ENCODE measurements at regions not wholly inside any gene's neighbourhood (a gene's known extent, or its start where the extent isn't known, plus 50 kb on each side); places are given as distances from the start of the nearest gene placed in this dataset.

DNA sequence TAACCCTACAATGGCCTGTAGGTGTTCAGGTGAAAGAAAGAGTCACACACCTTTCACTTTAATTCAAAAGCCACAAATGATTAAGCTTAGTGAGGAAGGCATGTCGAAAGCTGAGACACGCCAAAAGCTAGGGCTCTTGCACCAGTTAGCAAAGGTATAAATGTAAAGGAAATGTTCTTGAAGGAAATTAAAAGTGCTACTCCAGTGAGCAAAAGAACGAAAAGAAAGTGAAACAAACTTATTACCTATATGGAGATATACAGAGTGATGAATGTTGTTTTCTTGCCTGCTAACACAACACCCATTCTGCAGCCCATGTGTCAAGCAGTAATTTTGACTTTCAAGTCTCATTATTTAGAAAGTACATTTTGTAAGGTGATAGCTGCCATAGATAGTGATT is 254.2 kb upstream of the SLC24A2 start:
- no peak overlapping the region for H2BK20ac ChIP-seq (ENCODE audit: low read depth, low read length)
- H3K27ac ChIP-seq (ENCODE audit: insufficient read depth, low read length) = no peak overlapping the region
- no peak overlapping the region for H3K4ac ChIP-seq (ENCODE audit: low read depth, low read length)
- H3K36me3 ChIP-seq (ENCODE audit: control insufficient read depth, insufficient read depth, low read length) = no peaks in the 10 kb centered on the region
- no peak overlapping the region for H2BK15ac ChIP-seq (ENCODE audit: low read depth, low read length)
- no TSS peak for BruUV-seq (replicated peaks)
- no peak overlapping the region for H4K91ac ChIP-seq (ENCODE audit: insufficient read depth, low read depth, low read length)
- H4K8ac ChIP-seq (ENCODE audit: low read depth in 2 of 2, low read length in 2 of 2) = no peak overlapping the region
- H3K14ac ChIP-seq (replicated peaks; ENCODE audit: low read depth, low read length) = no peak overlapping the region
- no peak overlapping the region for H4K5ac ChIP-seq (ENCODE audit: low read depth, low read length)
- no peak overlapping the region for H3K18ac ChIP-seq (ENCODE audit: low read depth, low read length)
- H2AK5ac ChIP-seq (ENCODE audit: low read depth, low read length) = no peak overlapping the region
- H3K23ac ChIP-seq (ENCODE audit: low read depth, low read length) = no peak overlapping the region
- H3K9me1 ChIP-seq (ENCODE audit: insufficient read depth, low read length) = no peaks in the 10 kb centered on the region
- ATAC-seq (ENCODE audit: low read depth) (no peak), DNase-seq (no peak)
- no peaks in the 10 kb centered on the region for H4K20me1 ChIP-seq (ENCODE audit: insufficient read depth, low read length)
- H2BK5ac ChIP-seq (ENCODE audit: low read depth, low read length, poor library complexity, severe bottlenecking) = no peak overlapping the region
- H3K56ac ChIP-seq (ENCODE audit: extremely low read depth, insufficient read depth, low read length) = no peak overlapping the region
- H3K4me2 ChIP-seq (ENCODE audit: low read depth, low read length) = no peak overlapping the region
- no peak overlapping the region for H3K9ac ChIP-seq (ENCODE audit: low read depth, low read length)
- H2BK120ac ChIP-seq (ENCODE audit: low read depth, low read length) = no peak overlapping the region
- dilution Hi-C loops (cut with HindIII; ENCODE audit: low sequenced_read_pairs, unreplicated experiment) (no loop called here), in situ Hi-C loops (cut with MboI; ENCODE audit: low sequenced_read_pairs) (no loop called here), intact Hi-C loops (cut with micrococcal nuclease) (no loop called here)
- ChIA-PET POLR2A (ENCODE audit: unreplicated experiment) (no interaction called here), CTCF (interaction anchor here (1.0 kb wide), 1 partner anchor 9 kb away, joined by 3 read pairs; no protein-coding TSS in a partner anchor)
- no peaks in the 10 kb centered on the region for H3K4me1 ChIP-seq (ENCODE audit: control insufficient read depth, insufficient read depth, low read length)
- no peak overlapping the region for H3K4me3 ChIP-seq (ENCODE audit: insufficient read depth, low read depth, low read length)
- no peak overlapping the region for H2AK9ac ChIP-seq (replicated peaks; ENCODE audit: low read depth, low read length, poor library complexity)
- H3K79me1 ChIP-seq (ENCODE audit: low read depth in 1 of 2, low read length in 2 of 2) = no peaks in the 10 kb centered on the region
- H3K9me3 ChIP-seq (ENCODE audit: control insufficient read depth, insufficient read depth, low read length) = no peaks in the 10 kb centered on the region
- TF ChIP-seq, protein P1, sequence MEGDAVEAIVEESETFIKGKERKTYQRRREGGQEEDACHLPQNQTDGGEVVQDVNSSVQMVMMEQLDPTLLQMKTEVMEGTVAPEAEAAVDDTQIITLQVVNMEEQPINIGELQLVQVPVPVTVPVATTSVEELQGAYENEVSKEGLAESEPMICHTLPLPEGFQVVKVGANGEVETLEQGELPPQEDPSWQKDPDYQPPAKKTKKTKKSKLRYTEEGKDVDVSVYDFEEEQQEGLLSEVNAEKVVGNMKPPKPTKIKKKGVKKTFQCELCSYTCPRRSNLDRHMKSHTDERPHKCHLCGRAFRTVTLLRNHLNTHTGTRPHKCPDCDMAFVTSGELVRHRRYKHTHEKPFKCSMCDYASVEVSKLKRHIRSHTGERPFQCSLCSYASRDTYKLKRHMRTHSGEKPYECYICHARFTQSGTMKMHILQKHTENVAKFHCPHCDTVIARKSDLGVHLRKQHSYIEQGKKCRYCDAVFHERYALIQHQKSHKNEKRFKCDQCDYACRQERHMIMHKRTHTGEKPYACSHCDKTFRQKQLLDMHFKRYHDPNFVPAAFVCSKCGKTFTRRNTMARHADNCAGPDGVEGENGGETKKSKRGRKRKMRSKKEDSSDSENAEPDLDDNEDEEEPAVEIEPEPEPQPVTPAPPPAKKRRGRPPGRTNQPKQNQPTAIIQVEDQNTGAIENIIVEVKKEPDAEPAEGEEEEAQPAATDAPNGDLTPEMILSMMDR (conservative IDR thresholded peaks at IDR 0.05; ENCODE audit: low read depth, low read length) = no peak
- TF ChIP-seq FOS (IDR thresholded peaks at IDR 0.05; ENCODE audit: low read depth, low read length) (no peak), MAFK (IDR thresholded peaks at IDR 0.05; ENCODE audit: low read depth, low read length) (no peak), RFX5 (IDR thresholded peaks at IDR 0.05; ENCODE audit: low read depth, low read length) (no peak), RCOR1 (IDR thresholded peaks at IDR 0.05; ENCODE audit: insufficient replicate concordance, low read length) (no peak), MXI1 (IDR thresholded peaks at IDR 0.05; ENCODE audit: borderline replicate concordance, low read depth, low read length) (no peak), SMC3 (IDR thresholded peaks at IDR 0.05; ENCODE audit: low read depth, low read length) (no peak), POLR2A (IDR thresholded peaks at IDR 0.05; ENCODE audit: low read depth, low read length) (no peak), CEBPB (IDR thresholded peaks at IDR 0.05; ENCODE audit: low read depth, low read length) (no peak), CHD1 (IDR thresholded peaks at IDR 0.05; ENCODE audit: low read depth, low read length) (no peak)
- TF ChIP-seq, protein P2, sequence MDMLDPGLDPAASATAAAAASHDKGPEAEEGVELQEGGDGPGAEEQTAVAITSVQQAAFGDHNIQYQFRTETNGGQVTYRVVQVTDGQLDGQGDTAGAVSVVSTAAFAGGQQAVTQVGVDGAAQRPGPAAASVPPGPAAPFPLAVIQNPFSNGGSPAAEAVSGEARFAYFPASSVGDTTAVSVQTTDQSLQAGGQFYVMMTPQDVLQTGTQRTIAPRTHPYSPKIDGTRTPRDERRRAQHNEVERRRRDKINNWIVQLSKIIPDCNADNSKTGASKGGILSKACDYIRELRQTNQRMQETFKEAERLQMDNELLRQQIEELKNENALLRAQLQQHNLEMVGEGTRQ (IDR thresholded peaks at IDR 0.05; ENCODE audit: low read depth, low read length) = no peak
- H2AFZ ChIP-seq (replicated peaks; ENCODE audit: low read length, poor library complexity) = no peak overlapping the region
- no CpG with 5 or more reads among the region's 3 CpGs for WGBS, 2 experiments (ENCODE audit: extremely low coverage in 2 of 2, insufficient read length in 1 of 2)
- peaks cover 9% of the 10 kb centered on the region; the same call in 1 of the 2 replicates for H3K27me3 ChIP-seq (ENCODE audit: control insufficient read depth, insufficient read depth, low read length)
